ENCODE measurements at regions not wholly inside any gene's neighbourhood (a gene's known extent, or its start where the extent isn't known, plus 50 kb on each side); places are given as distances from the start of the nearest gene placed in this dataset.

DNA sequence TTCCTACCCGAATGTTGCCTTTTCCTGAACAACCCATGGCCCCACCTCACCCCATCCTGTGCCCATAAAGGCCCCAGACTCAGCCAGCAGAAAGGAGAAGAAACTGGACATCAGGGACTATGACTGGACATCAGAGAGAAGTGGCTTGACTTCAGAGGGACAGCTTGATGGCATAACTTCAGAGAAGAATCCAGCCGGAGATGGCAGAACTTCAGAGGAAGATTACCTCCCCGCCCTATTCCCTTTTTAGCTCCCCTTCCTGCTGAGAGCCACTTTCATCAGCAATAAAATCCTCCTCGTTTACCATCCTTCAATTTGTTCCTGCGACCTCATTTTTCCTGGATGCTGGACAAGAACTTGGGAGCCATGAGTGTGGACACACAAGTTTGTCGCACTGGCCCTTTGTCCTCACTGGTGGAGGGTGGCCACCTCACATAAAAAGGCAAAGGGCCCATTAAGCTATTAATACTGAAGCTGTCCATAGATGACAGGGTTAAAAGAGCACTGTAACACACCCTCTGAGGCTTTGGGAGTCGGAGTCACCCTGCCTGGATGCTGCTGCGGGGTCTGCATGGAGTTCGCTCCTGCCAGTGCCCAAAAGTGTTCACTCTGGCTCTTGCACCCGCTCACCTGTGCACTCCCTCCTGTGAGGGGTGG, 260.4 kb downstream of the SLITRK1 start:
- no peak overlapping the region for H3K27ac ChIP-seq
- peaks cover 6% of the 10 kb centered on the region for H3K9me3 ChIP-seq (replicated peaks)
- DNase-seq (ENCODE audit: low read depth in 1 of 2, low spot score in 2 of 2) = no peak
- H3K4me1 ChIP-seq (replicated peaks) = no peaks in the 10 kb centered on the region
- no peak overlapping the region for H3K4me3 ChIP-seq
- no peaks in the 10 kb centered on the region for H3K27me3 ChIP-seq (replicated peaks)
- H3K36me3 ChIP-seq = no peaks in the 10 kb centered on the region

DNA sequence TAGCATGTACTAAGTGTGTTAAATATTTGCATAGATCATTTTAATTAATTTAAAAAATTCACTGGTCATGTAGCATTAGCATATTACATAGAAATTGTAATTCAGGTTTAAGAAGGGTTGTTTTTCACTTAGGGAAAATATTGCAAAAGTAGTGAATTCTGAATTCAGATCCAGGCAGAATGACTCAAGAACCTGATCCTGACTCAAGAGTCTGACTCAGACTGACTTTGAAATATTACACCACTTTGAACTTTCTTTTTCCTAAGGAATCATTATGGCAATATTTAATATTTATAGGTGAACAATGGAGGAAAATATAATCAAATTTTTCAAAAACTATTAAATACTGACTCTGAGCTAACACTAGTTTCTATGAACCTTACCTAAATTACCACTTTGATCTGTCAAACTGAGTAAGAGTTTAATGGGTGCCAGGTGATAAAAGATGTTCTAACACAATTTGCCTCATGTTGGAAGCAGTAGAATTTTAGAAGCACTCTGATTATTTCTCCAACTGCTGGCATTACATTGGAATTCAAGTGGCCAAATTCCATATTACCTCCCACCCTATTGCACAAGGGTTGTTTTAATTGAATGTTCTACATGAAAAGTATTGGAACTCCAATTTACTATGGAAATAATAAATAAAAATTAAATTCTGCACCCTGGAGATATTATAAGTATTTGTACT, 261.6 kb downstream of the SLITRK1 start:
- H3K4me1 ChIP-seq (replicated peaks) = no peaks in the 10 kb centered on the region
- DNase-seq (ENCODE audit: low read depth in 1 of 2, low spot score in 2 of 2) = no peak
- H3K27ac ChIP-seq = no peak overlapping the region
- H3K9me3 ChIP-seq (replicated peaks) = peaks cover 1% of the 10 kb centered on the region
- no peaks in the 10 kb centered on the region for H3K27me3 ChIP-seq (replicated peaks)
- no peaks in the 10 kb centered on the region for H3K36me3 ChIP-seq
- no peak overlapping the region for H3K4me3 ChIP-seq

DNA sequence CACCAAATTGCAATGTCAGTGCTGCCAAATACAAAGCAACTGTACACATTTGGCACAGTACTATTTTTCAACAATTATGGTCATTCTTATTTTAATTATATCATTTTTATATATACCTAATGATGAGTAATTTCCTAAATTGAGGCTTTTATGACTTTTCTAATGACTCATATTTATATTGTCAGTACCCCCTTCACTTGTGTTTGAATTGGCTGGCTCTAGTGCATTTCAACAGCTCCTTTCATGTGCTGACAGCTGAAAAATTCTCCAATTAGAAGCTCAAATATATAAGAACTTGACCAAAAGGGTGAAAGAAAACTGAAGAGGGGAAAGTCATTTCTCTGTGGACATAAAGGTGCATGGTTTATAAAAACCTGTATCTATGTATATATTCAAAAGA, 263.3 kb downstream of the SLITRK1 start:
- H3K27me3 ChIP-seq (replicated peaks) = no peaks in the 10 kb centered on the region
- no peaks in the 10 kb centered on the region; the same call in 1 of the 2 replicates for H3K9me3 ChIP-seq (replicated peaks)
- no peak overlapping the region for H3K4me3 ChIP-seq
- DNase-seq (ENCODE audit: low read depth in 1 of 2, low spot score in 2 of 2) = no peak
- H3K4me1 ChIP-seq (replicated peaks) = no peaks in the 10 kb centered on the region
- H3K27ac ChIP-seq = no peak overlapping the region
- no peaks in the 10 kb centered on the region for H3K36me3 ChIP-seq

DNA sequence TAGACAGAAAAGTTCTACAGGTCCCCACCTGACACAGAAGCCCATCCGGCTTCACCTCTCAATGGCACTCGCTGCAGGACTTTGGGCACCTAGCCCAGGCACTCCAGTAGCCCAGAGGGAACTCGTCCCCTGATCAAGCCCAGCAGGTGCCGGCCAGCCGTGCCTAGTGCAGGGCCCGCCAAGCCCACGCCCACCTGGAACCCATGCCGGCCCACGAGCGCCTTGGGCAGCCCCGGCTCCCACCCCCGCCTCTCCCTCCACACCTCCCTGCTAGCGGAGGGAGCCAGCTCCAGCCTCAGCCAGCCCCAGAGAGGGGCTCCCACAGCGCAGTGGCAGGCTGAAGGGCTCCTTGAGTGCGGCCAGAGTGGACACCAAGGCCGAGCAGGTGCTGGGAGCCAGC, 268.8 kb downstream of the SLITRK1 start:
- no peaks in the 10 kb centered on the region for H3K27me3 ChIP-seq (replicated peaks)
- no peak overlapping the region for H3K4me3 ChIP-seq
- no peak for DNase-seq (ENCODE audit: low read depth in 1 of 2, low spot score in 2 of 2)
- no peak overlapping the region for H3K27ac ChIP-seq
- H3K9me3 ChIP-seq (replicated peaks) = peaks cover 8% of the 10 kb centered on the region; the same call in 1 of the 2 replicates
- no peaks in the 10 kb centered on the region for H3K4me1 ChIP-seq (replicated peaks)
- no peaks in the 10 kb centered on the region for H3K36me3 ChIP-seq

DNA sequence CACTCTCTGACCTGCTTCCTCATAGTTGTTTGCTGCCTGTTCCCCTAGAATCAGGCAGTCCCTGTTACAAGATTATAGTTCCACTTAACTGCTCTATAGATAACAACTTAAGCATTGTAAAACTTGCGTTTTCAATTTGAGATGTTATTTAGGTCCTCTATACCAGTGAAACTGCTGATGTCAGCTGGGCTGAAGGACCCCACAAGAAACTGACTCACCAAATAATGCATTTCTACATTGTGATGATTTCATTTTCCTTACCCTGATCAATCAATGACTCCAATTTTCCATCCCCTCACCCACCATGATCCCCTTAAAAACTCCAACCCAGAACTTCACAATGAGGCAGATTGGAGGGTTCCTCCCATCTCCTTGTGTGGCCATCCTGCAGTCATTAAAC, 280.7 kb downstream of the SLITRK1 start:
- Histone ChIP-seq H3K27me3 (replicated peaks) (no peaks in the 10 kb centered on the region), H3K4me3 (no peak overlapping the region), H3K36me3 (no peaks in the 10 kb centered on the region), H3K9me3 (replicated peaks) (peaks cover 3% of the 10 kb centered on the region; the same call in 1 of the 2 replicates), H3K4me1 (replicated peaks) (no peaks in the 10 kb centered on the region), H3K27ac (no peak overlapping the region)
- DNase-seq (ENCODE audit: low read depth in 1 of 2, low spot score in 2 of 2) = no peak

DNA sequence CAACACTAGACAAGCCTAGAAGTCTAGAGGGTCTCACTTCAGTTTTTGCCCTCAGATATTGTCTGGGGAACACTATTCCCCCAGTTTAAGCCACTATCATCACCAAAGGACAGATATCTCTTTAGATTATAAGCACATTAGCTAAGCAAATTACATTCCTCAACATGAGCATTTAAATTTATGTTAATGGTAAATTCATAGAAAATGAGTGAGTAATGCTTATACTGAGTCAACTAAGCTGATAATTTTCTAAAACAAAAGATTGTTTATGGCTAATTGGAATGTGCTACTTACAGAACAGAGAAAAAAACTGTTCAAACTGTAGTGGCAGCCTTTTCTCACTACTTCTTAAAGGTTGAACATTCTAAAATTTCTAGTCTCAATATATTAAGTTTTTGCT, 290.2 kb downstream of the SLITRK1 start:
- H3K9me3 ChIP-seq (replicated peaks) = peaks cover 9% of the 10 kb centered on the region; the same call in 1 of the 2 replicates
- H3K27me3 ChIP-seq (replicated peaks) = no peaks in the 10 kb centered on the region
- no peaks in the 10 kb centered on the region for H3K36me3 ChIP-seq
- no peak for DNase-seq (ENCODE audit: low read depth in 1 of 2, low spot score in 2 of 2)
- no peaks in the 10 kb centered on the region for H3K4me1 ChIP-seq (replicated peaks)
- no peak overlapping the region for H3K27ac ChIP-seq
- H3K4me3 ChIP-seq = no peak overlapping the region

DNA sequence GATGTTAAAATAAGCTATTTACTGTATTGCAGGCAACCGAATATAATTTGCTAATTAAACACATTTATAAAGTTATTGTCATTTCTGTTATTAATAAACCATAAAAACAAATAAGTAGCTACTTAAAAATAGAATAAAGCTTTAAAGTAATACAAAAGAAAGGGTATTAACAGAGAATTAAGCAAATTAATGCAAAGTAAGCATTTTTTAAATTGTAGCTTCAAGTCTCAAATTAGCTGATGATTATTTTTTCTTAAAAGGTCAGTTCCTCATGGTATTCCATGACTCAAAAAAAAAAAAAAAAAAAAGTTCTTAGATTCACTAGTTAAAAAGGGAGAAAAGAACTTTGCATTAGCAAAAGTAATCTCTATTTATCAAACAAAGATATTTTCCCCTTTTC, 292.5 kb downstream of the SLITRK1 start:
- H3K27me3 ChIP-seq (replicated peaks) = no peaks in the 10 kb centered on the region
- H3K4me3 ChIP-seq = no peak overlapping the region
- H3K9me3 ChIP-seq (replicated peaks) = peaks cover 3% of the 10 kb centered on the region; the same call in 1 of the 2 replicates
- no peak for DNase-seq (ENCODE audit: low read depth in 1 of 2, low spot score in 2 of 2)
- no peak overlapping the region for H3K27ac ChIP-seq
- H3K36me3 ChIP-seq = no peaks in the 10 kb centered on the region
- H3K4me1 ChIP-seq (replicated peaks) = no peaks in the 10 kb centered on the region

DNA sequence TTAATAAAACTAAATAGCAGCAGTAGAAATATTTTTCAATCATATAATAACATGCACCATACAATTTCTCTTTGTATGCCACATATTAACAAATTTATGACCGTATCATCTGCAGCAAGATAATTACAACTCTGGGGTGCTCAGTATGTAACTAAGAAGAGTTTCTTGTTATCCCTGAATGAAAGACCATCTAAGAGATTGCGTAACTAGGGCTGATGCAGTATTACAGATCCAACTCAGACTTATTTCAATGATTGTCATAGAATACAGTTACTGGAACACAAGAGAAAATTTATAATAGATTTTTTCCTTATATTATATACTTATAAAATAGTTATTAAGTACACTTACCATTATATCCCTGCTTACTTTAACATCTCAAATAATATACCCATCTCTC, 305.1 kb downstream of the SLITRK1 start:
- Histone ChIP-seq H3K4me3 (no peak overlapping the region), H3K27me3 (replicated peaks) (no peaks in the 10 kb centered on the region), H3K4me1 (replicated peaks) (no peaks in the 10 kb centered on the region), H3K36me3 (no peaks in the 10 kb centered on the region), H3K27ac (no peak overlapping the region), H3K9me3 (replicated peaks) (no peaks in the 10 kb centered on the region; the same call in 1 of the 2 replicates)
- DNase-seq (ENCODE audit: low read depth in 1 of 2, low spot score in 2 of 2) = no peak

DNA sequence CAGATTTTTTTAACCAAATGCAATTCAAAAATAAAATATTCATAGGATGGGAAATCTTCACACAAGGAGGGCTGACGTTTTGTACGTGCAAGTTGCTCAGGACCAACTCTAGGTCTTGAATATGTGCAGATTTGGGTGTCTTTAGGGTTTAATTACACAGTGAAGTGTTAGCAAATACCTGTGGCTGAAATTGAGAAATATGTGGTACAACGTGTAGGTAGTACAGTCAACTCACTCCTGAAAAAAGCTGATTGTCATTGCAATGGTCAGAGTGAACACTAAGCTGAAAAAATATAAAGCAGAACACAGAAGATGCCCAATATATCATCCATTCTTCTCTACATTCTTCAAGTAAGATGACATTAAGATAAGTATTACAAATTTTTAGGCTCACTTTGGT, 314.3 kb downstream of the SLITRK1 start:
- no peaks in the 10 kb centered on the region for H3K27me3 ChIP-seq (replicated peaks)
- peaks cover 5% of the 10 kb centered on the region; the same call in 1 of the 2 replicates for H3K9me3 ChIP-seq (replicated peaks)
- no peak overlapping the region for H3K4me3 ChIP-seq
- no peak overlapping the region for H3K27ac ChIP-seq
- H3K4me1 ChIP-seq (replicated peaks) = no peaks in the 10 kb centered on the region
- no peak for DNase-seq (ENCODE audit: low read depth in 1 of 2, low spot score in 2 of 2)
- H3K36me3 ChIP-seq = no peaks in the 10 kb centered on the region

DNA sequence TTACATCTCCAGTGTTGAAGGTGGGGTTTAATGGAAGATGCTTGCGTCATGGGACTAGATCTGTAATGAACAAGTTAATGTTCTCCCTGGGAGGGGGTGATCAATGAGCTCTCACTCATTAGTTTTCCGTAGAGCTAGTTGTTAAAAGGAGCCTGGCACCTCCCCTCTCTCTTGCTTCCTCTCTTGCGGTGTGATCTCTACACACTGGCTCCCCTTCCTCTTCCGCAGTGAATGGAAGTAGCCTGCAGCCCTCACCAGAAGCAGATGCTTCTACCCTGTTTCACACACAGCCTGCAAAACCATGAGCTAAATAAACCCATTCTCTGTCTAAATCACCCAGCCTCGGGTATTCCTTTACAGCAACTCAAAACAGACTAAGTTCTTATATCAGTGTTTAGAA, 318.8 kb downstream of the SLITRK1 start:
- Histone ChIP-seq H3K4me3 (no peak overlapping the region), H3K27me3 (replicated peaks) (no peaks in the 10 kb centered on the region)

DNA sequence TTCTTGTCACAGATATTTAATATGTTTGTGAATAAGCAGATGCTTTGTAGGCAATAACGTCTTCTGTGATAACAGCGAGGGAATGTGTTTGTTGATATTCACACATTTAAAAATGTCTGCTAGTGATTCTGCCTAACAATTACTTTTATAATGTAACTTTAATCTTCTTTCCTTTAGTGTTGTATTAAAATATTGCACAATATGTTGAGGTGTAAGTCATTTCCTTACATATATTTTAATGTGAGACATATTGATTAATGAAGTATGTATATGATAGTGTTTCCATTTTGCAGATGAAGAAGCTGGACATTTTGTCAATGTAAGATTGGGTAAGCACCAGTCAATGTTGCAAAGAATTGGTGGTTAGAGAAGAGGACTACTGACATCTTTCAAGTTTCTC, 324.4 kb downstream of the SLITRK1 start:
- Histone ChIP-seq H3K4me3 (no peak overlapping the region), H3K27me3 (replicated peaks) (no peaks in the 10 kb centered on the region), H3K36me3 (no peaks in the 10 kb centered on the region), H3K9me3 (replicated peaks) (no peaks in the 10 kb centered on the region), H3K4me1 (replicated peaks) (no peaks in the 10 kb centered on the region), H3K27ac (no peak overlapping the region)
- no peak for DNase-seq (ENCODE audit: low read depth in 1 of 2, low spot score in 2 of 2)

More for the DNA sequence above, 318.8 kb downstream of the SLITRK1 start:
- no peaks in the 10 kb centered on the region for H3K4me1 ChIP-seq (replicated peaks)
- no peak for DNase-seq (ENCODE audit: low read depth in 1 of 2, low spot score in 2 of 2)
- no peaks in the 10 kb centered on the region for H3K36me3 ChIP-seq
- H3K9me3 ChIP-seq (replicated peaks) = peaks cover 5% of the 10 kb centered on the region; the same call in 1 of the 2 replicates
- H3K27ac ChIP-seq = no peak overlapping the region

DNA sequence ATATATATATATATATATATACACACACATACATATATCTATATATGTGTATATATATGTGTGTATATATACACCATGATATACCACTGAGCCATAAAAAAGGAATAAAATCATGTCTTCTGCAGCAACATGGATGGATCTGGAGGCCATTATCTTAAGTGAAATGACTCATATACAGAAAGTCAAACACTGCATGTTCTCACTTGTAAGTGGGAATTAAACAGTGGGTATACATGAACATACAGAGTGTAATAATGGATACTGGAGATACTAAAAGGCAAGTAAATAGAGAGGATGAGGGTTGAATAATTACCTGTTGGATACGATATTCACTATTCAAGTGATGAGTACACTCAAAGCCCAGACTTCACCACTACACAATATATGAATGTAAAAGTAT, 332.6 kb downstream of the SLITRK1 start:
- Histone ChIP-seq H3K27ac (no peak overlapping the region), H3K36me3 (no peaks in the 10 kb centered on the region), H3K27me3 (replicated peaks) (no peaks in the 10 kb centered on the region), H3K9me3 (replicated peaks) (no peaks in the 10 kb centered on the region), H3K4me3 (no peak overlapping the region), H3K4me1 (replicated peaks) (no peaks in the 10 kb centered on the region)
- no peak for DNase-seq (ENCODE audit: low read depth in 1 of 2, low spot score in 2 of 2)

DNA sequence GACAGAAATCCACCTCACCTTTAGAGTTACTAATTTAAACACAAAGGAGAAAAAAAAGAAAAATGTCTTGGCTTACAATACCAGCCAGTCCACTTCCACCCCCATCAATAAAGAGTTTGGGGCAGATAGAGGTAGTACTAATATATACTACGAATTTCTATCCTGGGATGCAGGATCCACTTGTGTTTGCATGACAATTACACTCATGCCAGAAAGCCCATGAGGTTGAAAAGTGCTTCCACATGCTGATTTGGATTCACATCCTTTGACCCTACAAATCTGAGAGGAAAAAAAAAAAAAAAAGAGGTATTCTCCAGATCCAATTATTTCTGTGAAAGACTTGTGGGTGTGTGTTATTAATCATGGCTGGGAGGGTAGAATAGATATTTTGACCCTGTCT, 335.2 kb downstream of the SLITRK1 start:
- DNase-seq (ENCODE audit: low read depth in 1 of 2, low spot score in 2 of 2) = no peak

DNA sequence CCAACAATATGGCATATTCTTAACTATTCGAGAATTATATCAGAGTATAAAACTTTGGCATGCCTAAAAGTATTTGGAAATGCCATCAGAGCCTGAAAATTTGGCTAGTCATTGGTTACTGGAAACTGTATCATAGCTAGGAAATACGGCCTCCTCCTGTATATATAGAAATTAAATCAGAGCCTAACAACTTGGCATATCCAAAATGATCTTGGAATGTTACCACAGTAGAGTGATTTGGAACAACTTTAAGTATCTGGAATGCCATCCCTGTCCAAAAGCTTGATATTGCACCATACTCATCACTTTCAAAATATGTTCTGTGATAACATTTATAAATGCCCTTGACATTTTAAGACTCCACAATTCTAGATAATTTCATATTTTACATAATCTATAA, 335.8 kb downstream of the SLITRK1 start:
- Histone ChIP-seq H3K4me3 (no peak overlapping the region), H3K9me3 (replicated peaks) (no peaks in the 10 kb centered on the region), H3K4me1 (replicated peaks) (no peaks in the 10 kb centered on the region), H3K36me3 (no peaks in the 10 kb centered on the region), H3K27me3 (replicated peaks) (no peaks in the 10 kb centered on the region), H3K27ac (no peak overlapping the region)
- DNase-seq (ENCODE audit: low read depth in 1 of 2, low spot score in 2 of 2) = no peak

More for the DNA sequence above, 335.2 kb downstream of the SLITRK1 start:
- H3K4me3 ChIP-seq = no peak overlapping the region
- no peak overlapping the region for H3K27ac ChIP-seq
- no peaks in the 10 kb centered on the region for H3K36me3 ChIP-seq
- H3K9me3 ChIP-seq (replicated peaks) = no peaks in the 10 kb centered on the region
- no peaks in the 10 kb centered on the region for H3K4me1 ChIP-seq (replicated peaks)
- H3K27me3 ChIP-seq (replicated peaks) = no peaks in the 10 kb centered on the region
